ENCODE measurements at regions not wholly inside any gene's neighbourhood (a gene's known extent, or its start where the extent isn't known, plus 50 kb on each side); places are given as distances from the start of the nearest gene placed in this dataset.

DNA sequence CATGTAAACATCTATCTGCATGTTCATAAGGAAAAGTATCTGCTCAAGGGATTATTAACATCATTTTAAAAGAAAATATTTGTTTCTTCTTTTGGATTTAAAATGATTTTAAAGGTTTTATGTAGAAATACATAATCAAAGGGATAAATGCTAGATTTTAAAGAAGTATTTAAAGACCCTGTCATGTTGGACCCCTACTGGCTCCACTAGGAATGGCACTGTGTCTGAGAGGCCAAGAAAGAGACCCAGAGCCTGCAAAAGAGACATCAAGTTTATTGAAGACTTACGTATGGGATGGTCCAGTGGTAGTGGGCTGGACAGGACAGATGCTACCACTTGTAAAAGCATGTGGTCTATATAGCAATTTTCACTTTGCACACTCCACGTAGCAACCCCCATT is 78.7 kb upstream of the PCDH18 start:
- Histone ChIP-seq H3K27me3 (no peaks in the 10 kb centered on the region), H3K4me3 (no peak overlapping the region), H3K27ac (no peak overlapping the region), H3K9me3 (no peaks in the 10 kb centered on the region), H3K36me3 (no peaks in the 10 kb centered on the region), H3K4me1 (no peaks in the 10 kb centered on the region)
- 87% methylated on average over 2 of the region's 2 CpGs for WGBS
- TF ChIP-seq CTCF (IDR thresholded peaks at IDR 0.05) (peak in 1 of 2 donors; percentile 23), POLR2A (IDR thresholded peaks at IDR 0.05) (no peak)
- DNase-seq (ENCODE audit: low spot score in 2 of 2), result no peak

DNA sequence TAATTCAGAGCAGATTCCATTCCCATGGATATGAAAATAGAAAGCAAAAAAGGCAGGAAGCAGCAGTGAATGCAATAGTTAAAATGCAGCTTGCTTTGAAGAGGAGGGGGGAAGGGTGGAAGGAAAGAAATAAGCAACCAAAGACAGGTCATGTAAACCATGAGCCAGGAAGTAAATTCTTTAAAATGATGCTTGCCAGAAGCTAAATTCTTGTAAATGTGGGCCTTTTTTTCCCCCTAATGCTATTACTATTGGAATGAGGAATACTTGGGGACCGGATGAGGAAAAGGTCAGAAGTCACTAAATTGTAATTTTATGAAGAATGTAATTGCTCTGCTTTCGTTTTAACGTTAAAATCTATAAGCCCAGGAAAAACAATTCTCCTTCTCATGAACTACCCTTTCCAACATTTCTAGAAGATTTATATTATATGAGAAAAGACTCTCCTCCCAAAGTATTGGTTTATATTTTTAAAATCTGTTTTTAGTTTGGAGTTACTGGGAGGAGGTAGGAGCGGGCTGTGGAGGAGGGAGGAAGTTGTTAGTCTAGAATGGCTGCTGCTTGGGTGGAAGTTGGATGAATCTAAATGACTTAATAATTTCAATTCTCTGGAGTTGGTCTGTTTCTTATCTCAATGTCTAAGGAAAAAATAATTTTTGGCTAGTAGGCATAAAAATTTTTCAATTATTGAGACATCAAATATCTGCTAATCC is 77.6 kb upstream of the PCDH18 start:
- DNase-seq (ENCODE audit: low spot score in 2 of 2), result no peak
- Histone ChIP-seq H3K36me3 (no peaks in the 10 kb centered on the region), H3K9me3 (no peaks in the 10 kb centered on the region), H3K27ac (peak overlapping the region; percentile 15), H3K27me3 (no peaks in the 10 kb centered on the region), H3K4me1 (no peaks in the 10 kb centered on the region), H3K4me3 (peak overlapping the region; percentile 5)
- TF ChIP-seq CTCF (IDR thresholded peaks at IDR 0.05) (no peak), EP300 (IDR thresholded peaks at IDR 0.05) (no peak), POLR2A (IDR thresholded peaks at IDR 0.05) (no peak), POLR2AphosphoS5 (IDR thresholded peaks at IDR 0.05) (no peak)
- 26% methylated on average over 4 of the region's 4 CpGs for WGBS

DNA sequence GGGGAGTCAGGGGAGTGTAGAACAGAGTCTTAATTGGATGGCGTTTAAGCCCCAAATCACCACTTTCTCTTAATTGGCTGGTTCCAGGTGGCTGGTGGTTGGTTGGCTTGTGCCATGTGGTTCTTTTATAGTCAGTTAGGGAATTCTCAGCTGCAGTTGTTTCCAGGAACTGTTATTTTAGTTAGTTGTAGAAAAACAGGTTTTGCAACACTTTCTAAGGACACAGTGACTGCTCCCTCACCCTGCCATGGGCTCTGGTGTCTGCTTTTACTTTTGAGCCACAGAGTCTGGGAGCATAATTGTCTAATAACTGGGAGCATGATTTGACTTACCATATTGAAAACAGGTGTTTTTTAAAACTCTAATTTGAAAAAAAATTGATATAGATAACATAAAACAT is 75.8 kb upstream of the PCDH18 start:
- Histone ChIP-seq H3K27me3 (no peaks in the 10 kb centered on the region), H3K4me1 (no peaks in the 10 kb centered on the region), H3K9me3 (no peaks in the 10 kb centered on the region), H3K36me3 (no peaks in the 10 kb centered on the region), H3K4me3 (no peak overlapping the region), H3K27ac (no peak overlapping the region)
- TF ChIP-seq POLR2AphosphoS5 (IDR thresholded peaks at IDR 0.05) (no peak), EP300 (IDR thresholded peaks at IDR 0.05) (no peak), POLR2A (IDR thresholded peaks at IDR 0.05) (no peak), CTCF (IDR thresholded peaks at IDR 0.05) (no peak)
- WGBS, result 68% methylated on average over 1 of the region's 1 CpG
- no peak for DNase-seq (ENCODE audit: low spot score in 2 of 2)

DNA sequence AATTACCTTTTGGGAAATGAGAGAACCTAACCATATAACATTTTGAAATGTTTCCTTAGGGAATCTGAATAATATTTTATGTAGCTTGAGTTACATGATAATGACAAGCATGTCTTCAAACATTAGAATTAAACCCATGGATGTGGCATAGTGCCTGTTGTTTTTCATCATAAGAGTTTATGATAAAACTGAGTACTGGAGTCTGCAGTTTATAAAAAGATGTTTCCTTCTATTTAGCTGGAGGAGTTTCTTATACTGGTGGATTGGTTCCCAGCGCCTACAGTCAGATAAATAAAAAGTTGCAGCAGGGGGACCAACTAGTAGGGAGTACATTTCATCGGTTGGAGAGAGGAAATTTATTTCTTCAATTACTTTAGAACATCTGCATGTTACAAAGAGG is 70.1 kb upstream of the PCDH18 start:
- Histone ChIP-seq H3K9me3 (no peaks in the 10 kb centered on the region), H3K4me1 (no peaks in the 10 kb centered on the region), H3K4me3 (no peak overlapping the region), H3K27ac (no peak overlapping the region), H3K27me3 (no peaks in the 10 kb centered on the region), H3K36me3 (no peaks in the 10 kb centered on the region)
- TF ChIP-seq CTCF (IDR thresholded peaks at IDR 0.05), result no peak
- no peak for TF ChIP-seq POLR2A (IDR thresholded peaks at IDR 0.05)
- no peak for TF ChIP-seq POLR2AphosphoS5 (IDR thresholded peaks at IDR 0.05)
- TF ChIP-seq EP300 (IDR thresholded peaks at IDR 0.05), result no peak
- 56% methylated on average over 2 of the region's 2 CpGs for WGBS
- no peak for DNase-seq (ENCODE audit: low spot score in 2 of 2)

- H3K27ac ChIP-seq, result no peak overlapping the region
- DNase-seq (ENCODE audit: low spot score in 2 of 2), result no peak
- no peaks in the 10 kb centered on the region for H3K36me3 ChIP-seq
- H3K4me3 ChIP-seq, result no peak overlapping the region
- H3K27me3 ChIP-seq, result no peaks in the 10 kb centered on the region
- 54% methylated on average over 1 of the region's 1 CpG for WGBS
- no peaks in the 10 kb centered on the region for H3K4me1 ChIP-seq
- TF ChIP-seq POLR2AphosphoS5 (IDR thresholded peaks at IDR 0.05) (no peak), POLR2A (IDR thresholded peaks at IDR 0.05) (no peak)
- no peaks in the 10 kb centered on the region for H3K9me3 ChIP-seq
Observed at GRCh38 chr4:137601934-137602333, 69.6 kb upstream of the PCDH18 start.

DNA sequence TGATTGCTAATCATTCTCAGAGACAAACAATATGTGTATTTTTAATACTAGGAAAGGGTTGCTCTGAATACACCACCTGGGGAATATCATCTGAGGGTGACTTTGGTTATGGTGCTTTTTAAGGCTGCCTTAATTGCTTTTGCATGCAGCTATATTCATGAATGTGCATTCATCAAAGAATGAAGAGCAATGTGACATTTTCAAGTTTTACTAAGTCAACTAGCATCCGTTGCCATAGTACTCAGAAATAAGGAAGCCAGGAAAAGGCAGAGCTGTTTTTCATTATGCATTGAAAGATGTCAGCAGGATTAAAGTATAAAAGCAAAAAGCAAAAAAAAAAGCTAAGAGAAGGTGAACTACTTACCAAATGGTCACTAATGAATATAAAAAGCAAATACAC is 67.4 kb upstream of the PCDH18 start:
- DNase-seq (ENCODE audit: low spot score in 2 of 2), result no peak
- H3K27me3 ChIP-seq, result no peaks in the 10 kb centered on the region
- H3K9me3 ChIP-seq, result no peaks in the 10 kb centered on the region
- TF ChIP-seq CTCF (IDR thresholded peaks at IDR 0.05), result no peak
- TF ChIP-seq POLR2A (IDR thresholded peaks at IDR 0.05), result no peak
- no peak for TF ChIP-seq EP300 (IDR thresholded peaks at IDR 0.05)
- TF ChIP-seq POLR2AphosphoS5 (IDR thresholded peaks at IDR 0.05), result no peak
- H3K4me1 ChIP-seq, result no peaks in the 10 kb centered on the region
- H3K4me3 ChIP-seq, result no peak overlapping the region
- WGBS, result 61% methylated on average over 1 of the region's 1 CpG
- no peaks in the 10 kb centered on the region for H3K36me3 ChIP-seq
- no peak overlapping the region for H3K27ac ChIP-seq

Data from suprapubic skin (tissue), 4 donors.